Tibial nerve (tissue), 4 donors: ENCODE measurements at regions not wholly inside any gene's neighbourhood (a gene's known extent, or its start where the extent isn't known, plus 50 kb on each side); places are given as distances from the start of the nearest gene placed in this dataset.

ENCODE experiments used
- CTCF ChIP-seq, 5 experiments: fragments of 200-600 bp in 3 of 5; fragments of 450-650 bp in 2 of 5; sonication (generic) in 3 of 5; IDR thresholded peaks; one replicate each; pipeline ENCODE4 v1.5.1; 2016 to 2019; ENCODE audit warnings: antibody characterized with exemption in 5 of 5, mild to moderate bottlenecking in 3 of 5, moderate library complexity in 2 of 5
- EP300 ChIP-seq, 2 donors: sonication (generic); formaldehyde crosslinking; IDR thresholded peaks; one replicate each; pipeline ENCODE4 v1.6.1; 2017; ENCODE audit warnings: antibody characterized with exemption in 2 of 2, mild to moderate bottlenecking in 1 of 2
- POLR2A ChIP-seq, 2 donors: fragments of 450-650 bp; IDR thresholded peaks; one replicate each; pipeline ENCODE4 v1.6.1; 2017; ENCODE audit warnings: antibody characterized with exemption in 2 of 2, mild to moderate bottlenecking in 2 of 2, moderate library complexity in 2 of 2

DNA sequence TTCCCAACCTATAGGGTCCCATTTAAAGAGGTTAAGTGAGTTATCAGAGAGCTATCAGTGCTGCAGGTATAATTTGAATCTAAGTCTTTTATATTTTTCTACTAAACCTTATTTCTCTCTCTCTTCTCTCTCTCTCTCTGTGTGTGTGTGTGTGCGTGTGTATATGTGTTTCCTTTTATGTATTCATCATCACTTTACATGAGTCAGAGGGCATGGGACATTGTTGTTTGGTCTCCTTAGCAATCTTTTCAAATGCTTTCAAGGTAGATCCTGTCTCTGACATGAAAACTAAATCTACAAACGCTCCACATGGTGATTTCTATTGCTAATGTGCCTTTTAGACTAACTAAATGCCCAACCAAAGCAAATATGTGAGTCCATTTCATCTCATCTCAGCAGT is 459.7 kb downstream of the BTG1 start:
- TF ChIP-seq POLR2A (IDR thresholded peaks at IDR 0.05) (no peak), CTCF (IDR thresholded peaks at IDR 0.05) (no peak), EP300 (IDR thresholded peaks at IDR 0.05) (no peak)
